Smooth muscle cell (in vitro differentiated cells): ENCODE measurements at regions not wholly inside any gene's neighbourhood (a gene's known extent, or its start where the extent isn't known, plus 50 kb on each side); places are given as distances from the start of the nearest gene placed in this dataset.

Experiments
- DNase-seq: peaks from one replicate; lab custom pipeline; 2025; ENCODE audit not compliant: unreplicated experiment; lab: John Stamatoyannopoulos, UW
- H2AFZ ChIP-seq: fragments of 200-600 bp; sonication (generic); 2 replicates; pipeline ENCODE4 v1.6.0; 2016; ENCODE audit warnings: antibody characterized with exemption, low read depth, mild to moderate bottlenecking
- H3F3A ChIP-seq: fragments of 200-600 bp; sonication (generic); 2 replicates; pipeline ENCODE4 v1.6.0; 2017; ENCODE audit warnings: antibody characterized with exemption, low read depth
- H3K27ac ChIP-seq: fragments of 200-600 bp; sonication (generic); 2 replicates; pipeline ENCODE4 v1.5.1; 2016; ENCODE audit warnings: low read depth, mild to moderate bottlenecking
- H3K27me3 ChIP-seq: fragments of 200-600 bp; sonication (generic); 2 replicates; pipeline ENCODE4 v1.6.1; 2016; ENCODE audit warnings: low read depth, mild to moderate bottlenecking
- H3K36me3 ChIP-seq: fragments of 200-600 bp; sonication (generic); 2 replicates; pipeline ENCODE4 v1.5.1; 2016; ENCODE audit warnings: low read depth
- H3K4me1 ChIP-seq: fragments of 200-600 bp; sonication (generic); 2 replicates; pipeline ENCODE4 v1.5.1; 2016; ENCODE audit warnings: low read depth
- H3K4me2 ChIP-seq: fragments of 200-600 bp; sonication (generic); 2 replicates; pipeline ENCODE4 v1.6.0; 2016; ENCODE audit warnings: mild to moderate bottlenecking
- H3K4me3 ChIP-seq: fragments of 200-600 bp; sonication (generic); 2 replicates; pipeline ENCODE4 v1.5.1; 2016; ENCODE audit warnings: mild to moderate bottlenecking
- H3K79me2 ChIP-seq: fragments of 200-600 bp; sonication (generic); 2 replicates; pipeline ENCODE4 v1.6.0; 2016; ENCODE audit warnings: low read depth, mild to moderate bottlenecking
- H3K9ac ChIP-seq: fragments of 200-600 bp; sonication (generic); 2 replicates; pipeline ENCODE4 v1.6.0; 2016; ENCODE audit warnings: low read depth
- H3K9me3 ChIP-seq: fragments of 200-600 bp; sonication (generic); replicated peaks from 2 replicates; pipeline ENCODE4 v1.5.1; 2016; ENCODE audit warnings: low read depth
- H4K20me1 ChIP-seq: fragments of 200-600 bp; sonication (generic); 2 replicates; pipeline ENCODE4 v1.6.0; 2016; ENCODE audit warnings: low read depth
- WGBS: methylation state at CpG from one replicate; pipeline ENCODE4 v1.1.7; 2016; ENCODE audit warnings: low lambda C conversion rate; 5-methylcytosine and 5-hydroxymethylcytosine counted together
- TF ChIP-seq, protein P1 (sequence below): fragments of 200-600 bp; sonication (generic); IDR thresholded peaks from 2 replicates; pipeline ENCODE4 v1.5.1; 2017; ENCODE audit warnings: borderline replicate concordance, mild to moderate bottlenecking, antibody characterized with exemption; ENCODE audit not compliant: insufficient read depth, poor library complexity, severe bottlenecking

DNA sequence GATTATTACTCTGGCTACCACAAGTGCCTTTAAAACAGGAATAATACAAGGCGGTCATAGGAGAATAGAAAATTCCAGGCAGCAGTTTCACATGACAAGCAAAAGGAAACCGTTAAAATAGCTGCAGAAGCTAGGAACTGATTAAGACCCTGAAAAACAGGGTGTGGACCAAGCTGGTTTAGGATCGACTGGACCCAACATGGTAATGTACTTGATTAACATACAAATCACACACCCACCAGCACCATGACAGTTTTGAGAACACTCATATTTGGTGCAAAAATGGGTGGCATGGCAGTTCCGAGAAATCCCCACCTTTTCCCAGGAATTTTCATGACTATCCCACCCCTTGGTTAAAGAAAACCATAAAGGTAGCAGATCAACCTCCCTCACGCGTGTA lies 51.9 kb upstream of the TMEM163 start:
- DNase-seq: no peak
- peaks cover 24% of the 10 kb centered on the region for H3K4me1 ChIP-seq
- 79% methylated on average over 6 of the region's 6 CpGs for WGBS
- no peaks in the 10 kb centered on the region for H3K36me3 ChIP-seq
- H3F3A ChIP-seq: peaks cover 2% of the 10 kb centered on the region
- TF ChIP-seq, protein P1, sequence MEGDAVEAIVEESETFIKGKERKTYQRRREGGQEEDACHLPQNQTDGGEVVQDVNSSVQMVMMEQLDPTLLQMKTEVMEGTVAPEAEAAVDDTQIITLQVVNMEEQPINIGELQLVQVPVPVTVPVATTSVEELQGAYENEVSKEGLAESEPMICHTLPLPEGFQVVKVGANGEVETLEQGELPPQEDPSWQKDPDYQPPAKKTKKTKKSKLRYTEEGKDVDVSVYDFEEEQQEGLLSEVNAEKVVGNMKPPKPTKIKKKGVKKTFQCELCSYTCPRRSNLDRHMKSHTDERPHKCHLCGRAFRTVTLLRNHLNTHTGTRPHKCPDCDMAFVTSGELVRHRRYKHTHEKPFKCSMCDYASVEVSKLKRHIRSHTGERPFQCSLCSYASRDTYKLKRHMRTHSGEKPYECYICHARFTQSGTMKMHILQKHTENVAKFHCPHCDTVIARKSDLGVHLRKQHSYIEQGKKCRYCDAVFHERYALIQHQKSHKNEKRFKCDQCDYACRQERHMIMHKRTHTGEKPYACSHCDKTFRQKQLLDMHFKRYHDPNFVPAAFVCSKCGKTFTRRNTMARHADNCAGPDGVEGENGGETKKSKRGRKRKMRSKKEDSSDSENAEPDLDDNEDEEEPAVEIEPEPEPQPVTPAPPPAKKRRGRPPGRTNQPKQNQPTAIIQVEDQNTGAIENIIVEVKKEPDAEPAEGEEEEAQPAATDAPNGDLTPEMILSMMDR: no peak
- H3K9ac ChIP-seq: no peak overlapping the region
- no peak overlapping the region for H3K4me2 ChIP-seq
- no peaks in the 10 kb centered on the region for H3K79me2 ChIP-seq
- H3K9me3 ChIP-seq: no peaks in the 10 kb centered on the region
- no peak overlapping the region for H3K27ac ChIP-seq
- no peak overlapping the region for H2AFZ ChIP-seq
- no peaks in the 10 kb centered on the region for H4K20me1 ChIP-seq
- no peaks in the 10 kb centered on the region for H3K27me3 ChIP-seq
- H3K4me3 ChIP-seq: no peak overlapping the region

DNA sequence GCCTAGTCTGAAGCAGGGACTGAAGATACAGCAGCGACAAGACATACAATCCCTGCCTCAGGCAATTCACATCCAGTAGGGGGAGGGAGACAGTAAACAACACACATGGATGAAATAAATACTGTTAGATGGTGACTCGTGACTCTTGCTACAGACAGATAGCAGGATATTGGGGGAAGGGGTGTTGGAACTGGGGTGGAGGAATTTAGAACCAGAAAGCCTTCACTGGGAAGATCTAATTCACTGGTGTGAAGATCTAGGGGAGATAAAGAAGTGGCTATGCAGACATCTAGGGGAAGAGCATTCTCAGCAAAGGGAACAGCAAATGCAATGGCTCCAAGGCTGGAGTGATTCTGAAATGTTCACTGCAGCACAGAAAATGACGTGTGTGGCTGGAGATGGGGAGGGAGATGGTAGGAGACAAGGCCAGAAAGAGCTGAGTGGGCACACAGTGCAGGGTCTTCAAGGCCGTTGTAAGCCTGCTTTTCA lies 52.6 kb upstream of the TMEM163 start:
- no peak overlapping the region for H3K4me3 ChIP-seq
- H2AFZ ChIP-seq: no peak overlapping the region
- H3K27ac ChIP-seq: no peak overlapping the region
- no peak overlapping the region for H3K4me2 ChIP-seq
- no peaks in the 10 kb centered on the region for H3K9me3 ChIP-seq
- WGBS: 6% methylated on average over 4 of the region's 4 CpGs
- no peaks in the 10 kb centered on the region for H3K27me3 ChIP-seq
- no peak overlapping the region for H3K9ac ChIP-seq
- H4K20me1 ChIP-seq: no peaks in the 10 kb centered on the region
- H3K36me3 ChIP-seq: no peaks in the 10 kb centered on the region
- no peaks in the 10 kb centered on the region for H3K79me2 ChIP-seq
- TF ChIP-seq, protein P1: no peak
- DNase-seq: no peak
- H3F3A ChIP-seq: peaks cover 2% of the 10 kb centered on the region
- H3K4me1 ChIP-seq: peaks cover 24% of the 10 kb centered on the region

DNA sequence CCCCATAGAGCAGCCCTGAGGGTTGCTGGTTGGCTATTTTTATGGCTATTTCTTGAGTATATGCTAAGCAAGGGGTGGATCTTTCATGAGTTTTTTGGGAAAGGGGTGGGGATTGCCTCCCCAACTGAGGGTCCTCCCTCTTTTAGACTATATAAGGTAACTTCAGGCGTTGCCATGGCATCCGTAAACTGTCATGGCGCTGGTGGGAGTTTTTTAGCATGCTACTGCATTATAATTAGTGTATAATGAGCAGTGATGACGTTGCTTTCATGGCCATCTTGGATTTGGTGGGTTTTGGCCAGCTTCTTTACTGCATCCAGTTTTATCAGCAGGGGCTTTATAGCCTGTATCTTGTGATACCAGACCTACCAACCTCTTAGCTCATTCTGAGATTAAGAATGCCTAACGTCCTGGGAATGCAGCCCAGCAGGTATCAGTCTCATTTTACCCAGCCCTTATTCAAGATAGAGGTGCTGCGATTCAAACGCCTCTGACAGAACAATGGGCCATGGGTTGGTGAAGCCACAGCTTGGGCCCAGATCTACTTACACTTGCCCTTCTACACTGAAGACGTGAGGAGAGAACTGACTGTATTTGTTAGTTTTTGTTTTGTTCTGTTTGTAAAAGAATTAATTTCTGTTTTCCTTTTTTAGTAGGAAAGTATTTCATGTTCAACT lies 53.8 kb upstream of the TMEM163 start:
- no peak overlapping the region for H3K4me2 ChIP-seq
- no peak overlapping the region for H3K27ac ChIP-seq
- H3K79me2 ChIP-seq: no peaks in the 10 kb centered on the region
- no peaks in the 10 kb centered on the region for H4K20me1 ChIP-seq
- no peak overlapping the region for H2AFZ ChIP-seq
- H3K27me3 ChIP-seq: no peaks in the 10 kb centered on the region
- 75% methylated on average over 8 of the region's 8 CpGs for WGBS
- TF ChIP-seq, protein P1: no peak
- H3F3A ChIP-seq: peaks cover 2% of the 10 kb centered on the region
- no peak overlapping the region for H3K4me3 ChIP-seq
- H3K36me3 ChIP-seq: no peaks in the 10 kb centered on the region
- DNase-seq: no peak
- no peak overlapping the region for H3K9ac ChIP-seq
- H3K9me3 ChIP-seq: no peaks in the 10 kb centered on the region
- peaks cover 24% of the 10 kb centered on the region for H3K4me1 ChIP-seq

- no peak overlapping the region for H2AFZ ChIP-seq
- no peak overlapping the region for H3K4me2 ChIP-seq
Measured at GRCh38 chr2:134773335-134773734, 54.5 kb upstream of the TMEM163 start.

More at GRCh38 chr2:134773335-134773734, 54.5 kb upstream of the TMEM163 start:
- Histone ChIP-seq H4K20me1 (no peaks in the 10 kb centered on the region), H3K27ac (no peak overlapping the region), H3K27me3 (no peaks in the 10 kb centered on the region), H3K4me1 (peaks cover 24% of the 10 kb centered on the region), H3K9me3 (no peaks in the 10 kb centered on the region), H3K79me2 (no peaks in the 10 kb centered on the region), H3K36me3 (no peaks in the 10 kb centered on the region), H3K9ac (no peak overlapping the region), H3K4me3 (no peak overlapping the region), H3F3A (peaks cover 2% of the 10 kb centered on the region)
- WGBS: 69% methylated on average over 7 of the region's 7 CpGs
- TF ChIP-seq, protein P1: no peak
- no peak for DNase-seq
